ENCODE measurements at regions not wholly inside any gene's neighbourhood (a gene's known extent, or its start where the extent isn't known, plus 50 kb on each side); places are given as distances from the start of the nearest gene placed in this dataset.

DNA sequence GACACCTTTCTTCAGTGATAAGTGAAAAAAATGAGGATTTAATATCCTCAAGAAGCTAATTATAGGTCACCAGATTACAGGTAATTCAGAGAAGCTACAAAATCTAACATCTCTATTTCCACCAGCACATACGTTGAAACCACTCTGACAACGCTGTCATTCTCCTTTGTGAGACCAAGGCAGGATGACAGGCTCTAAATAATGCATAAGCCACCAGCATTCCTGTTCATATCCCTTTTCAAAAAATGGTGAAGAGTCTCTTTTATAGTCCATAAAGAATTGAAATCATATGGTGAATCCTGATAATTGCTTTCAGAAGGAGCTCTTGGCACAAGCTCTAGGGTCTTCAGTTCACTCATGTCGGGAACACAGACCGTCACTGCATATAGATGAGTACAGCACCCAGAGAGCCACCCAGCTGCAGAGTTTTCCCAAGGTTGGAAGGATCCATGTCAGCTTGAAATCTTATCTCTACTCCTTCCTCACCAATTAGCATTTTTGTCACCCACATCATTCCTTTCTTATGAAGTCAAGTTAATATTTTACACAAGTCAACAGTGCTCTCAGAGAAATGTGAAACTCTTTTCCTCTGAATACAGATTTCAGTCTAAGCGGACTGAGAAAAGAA lies 431.4 kb downstream of the TBC1D4 start:
- TF ChIP-seq YY1 (IDR thresholded peaks at IDR 0.05; ENCODE audit: low read depth, low read length), result no peak
- TF ChIP-seq, protein P1, sequence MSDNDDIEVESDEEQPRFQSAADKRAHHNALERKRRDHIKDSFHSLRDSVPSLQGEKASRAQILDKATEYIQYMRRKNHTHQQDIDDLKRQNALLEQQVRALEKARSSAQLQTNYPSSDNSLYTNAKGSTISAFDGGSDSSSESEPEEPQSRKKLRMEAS (IDR thresholded peaks at IDR 0.05), result no peak
- TF ChIP-seq, protein P2, sequence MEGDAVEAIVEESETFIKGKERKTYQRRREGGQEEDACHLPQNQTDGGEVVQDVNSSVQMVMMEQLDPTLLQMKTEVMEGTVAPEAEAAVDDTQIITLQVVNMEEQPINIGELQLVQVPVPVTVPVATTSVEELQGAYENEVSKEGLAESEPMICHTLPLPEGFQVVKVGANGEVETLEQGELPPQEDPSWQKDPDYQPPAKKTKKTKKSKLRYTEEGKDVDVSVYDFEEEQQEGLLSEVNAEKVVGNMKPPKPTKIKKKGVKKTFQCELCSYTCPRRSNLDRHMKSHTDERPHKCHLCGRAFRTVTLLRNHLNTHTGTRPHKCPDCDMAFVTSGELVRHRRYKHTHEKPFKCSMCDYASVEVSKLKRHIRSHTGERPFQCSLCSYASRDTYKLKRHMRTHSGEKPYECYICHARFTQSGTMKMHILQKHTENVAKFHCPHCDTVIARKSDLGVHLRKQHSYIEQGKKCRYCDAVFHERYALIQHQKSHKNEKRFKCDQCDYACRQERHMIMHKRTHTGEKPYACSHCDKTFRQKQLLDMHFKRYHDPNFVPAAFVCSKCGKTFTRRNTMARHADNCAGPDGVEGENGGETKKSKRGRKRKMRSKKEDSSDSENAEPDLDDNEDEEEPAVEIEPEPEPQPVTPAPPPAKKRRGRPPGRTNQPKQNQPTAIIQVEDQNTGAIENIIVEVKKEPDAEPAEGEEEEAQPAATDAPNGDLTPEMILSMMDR (IDR thresholded peaks at IDR 0.05; ENCODE audit: control extremely low read depth in 1 of 3, insufficient read depth in 1 of 3, low read depth in 1 of 3, low read length in 3 of 3), result no peak
